Gastrocnemius medialis (tissue), 4 donors: ENCODE measurements at regions not wholly inside any gene's neighbourhood (a gene's known extent, or its start where the extent isn't known, plus 50 kb on each side); places are given as distances from the start of the nearest gene placed in this dataset.

Experiments
- CTCF ChIP-seq, 5 experiments: fragments of 450-650 bp in 3 of 5; fragments of 200-600 bp in 2 of 5; sonication (generic) in 2 of 5; IDR thresholded peaks in 4 of 5; conservative IDR thresholded peaks in 1 of 5; 1 replicate in 4 of 5; 2 replicates in 1 of 5; pipeline ENCODE4 v1.5.1; 2016 to 2019; ENCODE audit warnings: antibody characterized with exemption in 5 of 5, mild to moderate bottlenecking in 3 of 5, moderate library complexity in 3 of 5
- POLR2A ChIP-seq, 2 donors: fragments of 450-650 bp; IDR thresholded peaks; one replicate each; pipeline ENCODE4 v1.6.1; 2017; ENCODE audit warnings: antibody characterized with exemption in 2 of 2, mild to moderate bottlenecking in 2 of 2, moderate library complexity in 2 of 2

DNA sequence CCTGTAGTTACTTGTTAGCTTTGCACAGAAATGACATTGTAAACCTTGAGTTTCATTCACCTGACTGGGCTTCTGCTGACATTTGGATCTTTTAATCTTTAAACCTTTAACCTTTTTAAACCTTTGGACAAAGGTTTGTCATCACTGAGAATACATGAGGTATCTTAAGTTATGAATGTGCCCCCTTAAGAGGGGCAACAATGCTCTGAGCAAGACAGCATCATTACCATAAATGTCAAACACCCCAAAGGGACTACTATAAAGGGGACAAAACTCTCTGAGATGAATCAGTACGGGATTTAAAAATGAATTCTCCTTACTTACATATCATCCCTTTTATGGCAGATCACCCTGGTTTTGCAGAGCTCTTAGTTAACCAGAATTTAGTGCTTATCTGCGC is 203.3 kb downstream of the COG6 start:
- TF ChIP-seq CTCF (IDR thresholded peaks at IDR 0.05 in 4 of 5, conservative IDR thresholded peaks at IDR 0.05 in 1 of 5) (no peak), POLR2A (IDR thresholded peaks at IDR 0.05) (no peak)
